Neural progenitor cell (in vitro differentiated cells): ENCODE measurements at regions not wholly inside any gene's neighbourhood (a gene's known extent, or its start where the extent isn't known, plus 50 kb on each side); places are given as distances from the start of the nearest gene placed in this dataset.
A peak's percentile ranks its signal among the peaks of the same experiment; 100 is the strongest.

ENCODE experiments used
- DNase-seq: peaks from one replicate; pipeline ENCODE4 v3.0.0-alpha.2; 2016; ENCODE audit warnings: low spot score
- H2AFZ ChIP-seq: fragments of 200-600 bp; sonication (generic); replicated peaks from 2 replicates; pipeline ENCODE4 v1.6.1; 2016; ENCODE audit warnings: antibody characterized with exemption
- H3F3A ChIP-seq: fragments of 200-600 bp; sonication (generic); 2 replicates; pipeline ENCODE4 v1.6.1; 2016; ENCODE audit warnings: antibody characterized with exemption, low read depth
- H3K27ac ChIP-seq: fragments of 200-600 bp; sonication (generic); 2 replicates; pipeline ENCODE4 v1.5.1; 2016; ENCODE audit warnings: mild to moderate bottlenecking
- H3K27me3 ChIP-seq: fragments of 200-600 bp; sonication (generic); 2 replicates; pipeline ENCODE4 v1.6.1; 2016; ENCODE audit warnings: mild to moderate bottlenecking, moderate library complexity
- H3K36me3 ChIP-seq: fragments of 200-600 bp; sonication (generic); 2 replicates; pipeline ENCODE4 v1.5.1; 2016
- H3K4me1 ChIP-seq: fragments of 200-600 bp; sonication (generic); 2 replicates; pipeline ENCODE4 v1.6.1; 2016; ENCODE audit warnings: mixed run types
- H3K4me2 ChIP-seq: fragments of 200-600 bp; sonication (generic); 2 replicates; pipeline ENCODE4 v1.6.1; 2016
- H3K4me3 ChIP-seq: fragments of 200-600 bp; sonication (generic); 2 replicates; pipeline ENCODE4 v1.5.1; 2016
- H3K79me2 ChIP-seq: fragments of 200-600 bp; sonication (generic); 2 replicates; pipeline ENCODE4 v1.6.1; 2016; ENCODE audit warnings: low read depth
- H3K9ac ChIP-seq: fragments of 200-600 bp; sonication (generic); 2 replicates; pipeline ENCODE4 v1.6.1; 2016
- H3K9me3 ChIP-seq: fragments of 200-600 bp; sonication (generic); 2 replicates; pipeline ENCODE4 v1.5.1; 2016; ENCODE audit warnings: low read depth
- H4K20me1 ChIP-seq: fragments of 200-600 bp; sonication (generic); 2 replicates; pipeline ENCODE4 v1.6.1; 2016; ENCODE audit warnings: low read depth
- H3K27ac Mint-ChIP-seq: 3 replicates; pipeline ENCODE4 v1.8.0; 2021; ENCODE audit warnings: mixed read lengths
- H3K27me3 Mint-ChIP-seq: 2 replicates; pipeline ENCODE4 v1.8.0; 2022; ENCODE audit warnings: low read depth, mild to moderate bottlenecking, inconsistent platforms, moderate library complexity, mixed read lengths; ENCODE audit not compliant: insufficient read depth
- H3K36me3 Mint-ChIP-seq: 3 replicates; pipeline ENCODE4 v1.8.0; 2021; ENCODE audit warnings: mixed read lengths
- H3K4me1 Mint-ChIP-seq: 3 replicates; pipeline ENCODE4 v1.8.0; 2021; ENCODE audit warnings: mixed read lengths
- H3K4me3 Mint-ChIP-seq: 3 replicates; pipeline ENCODE4 v1.8.0; 2021; ENCODE audit warnings: mild to moderate bottlenecking, moderate library complexity, mixed read lengths
- H3K9me3 Mint-ChIP-seq: 3 replicates; pipeline ENCODE4 v1.8.0; 2020; ENCODE audit warnings: mixed read lengths
- EZH2 ChIP-seq: fragments of 200-600 bp; sonication (generic); IDR thresholded peaks from 2 replicates; pipeline ENCODE4 v1.6.1; 2017; ENCODE audit warnings: antibody characterized with exemption, mild to moderate bottlenecking, moderate library complexity
- EZH2phosphoT487 ChIP-seq: fragments of 200-600 bp; sonication (generic); IDR thresholded peaks from 2 replicates; pipeline ENCODE4 v1.6.1; 2017; ENCODE audit warnings: antibody characterized with exemption
- TF ChIP-seq, protein P1 (sequence below): fragments of 200-600 bp; sonication (generic); IDR thresholded peaks from 2 replicates; pipeline ENCODE4 v1.5.1; 2017; ENCODE audit warnings: antibody characterized with exemption, mild to moderate bottlenecking

DNA sequence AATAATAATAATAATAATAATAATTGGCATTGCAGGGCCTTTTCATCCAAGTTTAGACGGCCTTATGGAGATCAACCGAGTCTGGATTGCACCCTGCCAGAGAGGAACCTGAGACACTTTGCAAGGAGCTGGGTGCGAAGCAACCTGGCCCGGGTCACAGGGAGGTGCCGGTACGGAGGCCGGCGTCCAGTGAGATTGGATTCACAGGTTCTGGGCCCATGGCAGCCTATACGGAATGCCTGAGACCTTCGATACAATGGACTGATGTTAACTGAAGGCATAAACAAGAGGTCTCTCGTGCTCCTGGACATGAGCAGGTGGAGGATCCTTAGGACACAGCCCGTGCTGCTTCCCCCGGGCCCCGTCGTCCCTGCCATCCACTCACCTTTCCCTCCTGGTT lies 416.5 kb upstream of the SALL3 start:
- H3K27ac Mint-ChIP-seq = no peak overlapping the region
- H4K20me1 ChIP-seq = no peaks in the 10 kb centered on the region
- H3K4me1 ChIP-seq = peaks cover 7% of the 10 kb centered on the region
- DNase-seq = no peak
- H3K4me1 Mint-ChIP-seq = peaks cover 22% of the 10 kb centered on the region
- no peak overlapping the region for H3K4me2 ChIP-seq
- peaks cover 7% of the 10 kb centered on the region for H3F3A ChIP-seq
- H3K4me3 ChIP-seq = no peak overlapping the region
- no peak overlapping the region for H2AFZ ChIP-seq
- H3K9ac ChIP-seq = no peak overlapping the region
- H3K36me3 ChIP-seq = no peaks in the 10 kb centered on the region
- H3K27me3 Mint-ChIP-seq = peaks cover 11% of the 10 kb centered on the region
- no peaks in the 10 kb centered on the region for H3K9me3 ChIP-seq
- H3K27ac ChIP-seq = no peak overlapping the region
- no peak overlapping the region for H3K4me3 Mint-ChIP-seq
- H3K79me2 ChIP-seq = no peaks in the 10 kb centered on the region
- H3K36me3 Mint-ChIP-seq = no peaks in the 10 kb centered on the region
- peaks cover 5% of the 10 kb centered on the region for H3K9me3 Mint-ChIP-seq
- no peaks in the 10 kb centered on the region for H3K27me3 ChIP-seq
- no peak for TF ChIP-seq EZH2phosphoT487
- TF ChIP-seq, protein P1, sequence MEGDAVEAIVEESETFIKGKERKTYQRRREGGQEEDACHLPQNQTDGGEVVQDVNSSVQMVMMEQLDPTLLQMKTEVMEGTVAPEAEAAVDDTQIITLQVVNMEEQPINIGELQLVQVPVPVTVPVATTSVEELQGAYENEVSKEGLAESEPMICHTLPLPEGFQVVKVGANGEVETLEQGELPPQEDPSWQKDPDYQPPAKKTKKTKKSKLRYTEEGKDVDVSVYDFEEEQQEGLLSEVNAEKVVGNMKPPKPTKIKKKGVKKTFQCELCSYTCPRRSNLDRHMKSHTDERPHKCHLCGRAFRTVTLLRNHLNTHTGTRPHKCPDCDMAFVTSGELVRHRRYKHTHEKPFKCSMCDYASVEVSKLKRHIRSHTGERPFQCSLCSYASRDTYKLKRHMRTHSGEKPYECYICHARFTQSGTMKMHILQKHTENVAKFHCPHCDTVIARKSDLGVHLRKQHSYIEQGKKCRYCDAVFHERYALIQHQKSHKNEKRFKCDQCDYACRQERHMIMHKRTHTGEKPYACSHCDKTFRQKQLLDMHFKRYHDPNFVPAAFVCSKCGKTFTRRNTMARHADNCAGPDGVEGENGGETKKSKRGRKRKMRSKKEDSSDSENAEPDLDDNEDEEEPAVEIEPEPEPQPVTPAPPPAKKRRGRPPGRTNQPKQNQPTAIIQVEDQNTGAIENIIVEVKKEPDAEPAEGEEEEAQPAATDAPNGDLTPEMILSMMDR = no peak
- no peak for TF ChIP-seq EZH2

DNA sequence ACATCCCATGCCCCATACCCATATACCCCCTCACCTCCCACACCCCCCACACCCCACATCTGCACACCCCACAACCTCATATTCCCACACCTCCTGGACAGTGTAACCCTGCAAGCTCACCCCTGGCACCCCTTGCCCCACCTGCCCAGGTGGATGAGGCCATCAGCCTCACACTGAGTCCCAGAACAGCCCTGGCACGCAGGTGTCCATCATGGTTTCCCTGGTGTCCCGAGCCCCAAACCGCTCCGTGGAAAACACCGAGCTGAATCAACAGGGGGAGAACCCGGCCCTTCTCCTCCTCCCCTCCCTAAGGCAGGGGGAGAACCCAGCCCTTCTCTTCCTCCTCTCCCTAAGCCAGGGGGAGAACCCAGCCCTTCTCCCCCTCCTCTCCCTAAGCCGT lies 415.6 kb upstream of the SALL3 start:
- H3K36me3 ChIP-seq = no peaks in the 10 kb centered on the region

DNA sequence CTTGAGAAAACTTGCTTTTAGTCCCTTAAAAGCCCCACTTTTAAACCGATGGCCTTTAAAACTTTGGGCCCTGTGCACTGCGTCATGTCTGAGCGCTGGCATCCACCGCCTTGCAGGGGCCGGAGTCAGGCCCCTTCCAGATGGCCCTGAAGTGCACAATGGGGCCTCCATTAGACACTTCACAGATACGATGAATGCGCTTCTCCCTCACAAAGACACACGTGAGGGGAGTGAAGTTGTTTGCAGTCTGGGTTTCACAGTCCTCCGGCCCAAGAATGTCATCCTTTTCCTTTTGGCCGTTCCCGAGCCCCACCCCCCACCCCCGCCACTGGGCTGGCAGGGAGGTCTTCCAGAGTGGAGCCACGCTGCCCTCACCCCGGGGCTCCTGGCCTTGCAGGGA lies 415.1 kb upstream of the SALL3 start:
- Histone ChIP-seq H3K4me2 (no peak overlapping the region), H3K27me3 (no peaks in the 10 kb centered on the region), H3K4me1 (peaks cover 7% of the 10 kb centered on the region), H3K9ac (no peak overlapping the region), H3K79me2 (no peaks in the 10 kb centered on the region), H3K27ac (no peak overlapping the region), H3K36me3 (no peaks in the 10 kb centered on the region), H2AFZ (peak overlapping the region; percentile 50), H3F3A (peaks cover 7% of the 10 kb centered on the region), H3K9me3 (peaks cover 4% of the 10 kb centered on the region), H4K20me1 (no peaks in the 10 kb centered on the region), H3K4me3 (no peak overlapping the region)
- Mint-ChIP-seq H3K27me3 (peaks cover 11% of the 10 kb centered on the region), H3K9me3 (peaks cover 8% of the 10 kb centered on the region), H3K36me3 (no peaks in the 10 kb centered on the region), H3K27ac (no peak overlapping the region), H3K4me3 (no peak overlapping the region), H3K4me1 (peaks cover 22% of the 10 kb centered on the region)
- no peak for TF ChIP-seq EZH2
- no peak for TF ChIP-seq EZH2phosphoT487
- TF ChIP-seq, protein P1 = no peak
- no peak for DNase-seq

More for the DNA sequence above, 415.6 kb upstream of the SALL3 start:
- Mint-ChIP-seq H3K36me3 (no peaks in the 10 kb centered on the region), H3K9me3 (peaks cover 10% of the 10 kb centered on the region), H3K4me1 (peaks cover 22% of the 10 kb centered on the region), H3K27ac (no peak overlapping the region), H3K27me3 (peaks cover 11% of the 10 kb centered on the region), H3K4me3 (no peak overlapping the region)
- Histone ChIP-seq H3K4me3 (no peak overlapping the region), H3K9me3 (no peaks in the 10 kb centered on the region), H3F3A (peaks cover 7% of the 10 kb centered on the region), H3K9ac (no peak overlapping the region), H3K27ac (no peak overlapping the region), H3K4me1 (peaks cover 7% of the 10 kb centered on the region), H3K27me3 (no peaks in the 10 kb centered on the region), H3K4me2 (no peak overlapping the region), H2AFZ (peak overlapping the region; percentile 50), H3K79me2 (no peaks in the 10 kb centered on the region), H4K20me1 (no peaks in the 10 kb centered on the region)
- DNase-seq = no peak
- TF ChIP-seq, protein P1 = no peak
- no peak for TF ChIP-seq EZH2phosphoT487
- no peak for TF ChIP-seq EZH2
